Cardiac muscle cell (in vitro differentiated cells and primary cell): ENCODE measurements at regions not wholly inside any gene's neighbourhood (a gene's known extent, or its start where the extent isn't known, plus 50 kb on each side); places are given as distances from the start of the nearest gene placed in this dataset.

Experiments
- DNase-seq, 2 donors: peaks; one replicate each; pipeline versions ENCODE4 v3.0.0 to v3.0.0-alpha.2; 2010 to 2017; ENCODE audit warnings: low read depth in 1 of 2, low spot score in 1 of 2
- H3K27ac ChIP-seq: fragments of 200-600 bp; sonication (generic); 2 replicates; pipeline ENCODE4 v1.5.1; 2016
- H3K27me3 ChIP-seq: fragments of 200-600 bp; sonication (generic); 2 replicates; pipeline ENCODE4 v1.6.0; 2016; ENCODE audit warnings: control low read depth
- H3K36me3 ChIP-seq: fragments of 200-600 bp; sonication (generic); 2 replicates; pipeline ENCODE4 v1.5.1; 2016; ENCODE audit warnings: control low read depth
- H3K4me1 ChIP-seq: fragments of 200-600 bp; sonication (generic); 2 replicates; pipeline ENCODE4 v1.8.1; 2017; ENCODE audit warnings: low read depth, mild to moderate bottlenecking, mixed run types
- H3K4me3 ChIP-seq: fragments of 200-600 bp; sonication (generic); 2 replicates; pipeline ENCODE4 v1.5.1; 2016; ENCODE audit warnings: mild to moderate bottlenecking
- H3K9me3 ChIP-seq: fragments of 200-600 bp; sonication (generic); 2 replicates; pipeline ENCODE4 v1.5.1; 2017; ENCODE audit warnings: low read depth, mild to moderate bottlenecking, control low read depth
- CTCF ChIP-seq: IDR thresholded peaks from 2 replicates; pipeline ENCODE4 v1.5.1; 2012; ENCODE audit warnings: low read depth, mild to moderate bottlenecking, low read length

- peak; percentile 48 to 49 for DNase-seq
- TF ChIP-seq CTCF: no peak
- H3K27me3 ChIP-seq: no peaks in the 10 kb centered on the region
- H3K4me3 ChIP-seq: no peak overlapping the region
- no peaks in the 10 kb centered on the region for H3K36me3 ChIP-seq
- H3K4me1 ChIP-seq: peaks cover 3% of the 10 kb centered on the region
- H3K9me3 ChIP-seq: no peaks in the 10 kb centered on the region
- no peak overlapping the region for H3K27ac ChIP-seq
These were observed 269.8 kb downstream of the CDC5L start for GRCh38 chr6:44657206-44657819.

GRCh38 chr6:44658571-44658970 is 271.1 kb downstream of the CDC5L start:
- H3K36me3 ChIP-seq: no peaks in the 10 kb centered on the region
- H3K9me3 ChIP-seq: no peaks in the 10 kb centered on the region
- H3K27ac ChIP-seq: no peak overlapping the region
- DNase-seq: no peak
- H3K4me1 ChIP-seq: peaks cover 9% of the 10 kb centered on the region
- TF ChIP-seq CTCF: no peak
- H3K27me3 ChIP-seq: no peaks in the 10 kb centered on the region
- H3K4me3 ChIP-seq: no peak overlapping the region

GRCh38 chr6:44659726-44660125 is 272.2 kb downstream of the CDC5L start:
- peak in 1 of 2 donors; percentile 60 for DNase-seq
- Histone ChIP-seq H3K9me3 (no peaks in the 10 kb centered on the region), H3K27ac (no peak overlapping the region)

GRCh38 chr6:44660561-44661220 is 273.2 kb downstream of the CDC5L start:
- H3K27me3 ChIP-seq: no peaks in the 10 kb centered on the region
- TF ChIP-seq CTCF: no peak
- H3K27ac ChIP-seq: no peak overlapping the region
- no peaks in the 10 kb centered on the region for H3K36me3 ChIP-seq
- peaks cover 6% of the 10 kb centered on the region for H3K4me1 ChIP-seq
- DNase-seq: no peak
- no peak overlapping the region for H3K4me3 ChIP-seq
- H3K9me3 ChIP-seq: no peaks in the 10 kb centered on the region

More at GRCh38 chr6:44659726-44660125, 272.2 kb downstream of the CDC5L start:
- Histone ChIP-seq H3K4me3 (no peak overlapping the region), H3K4me1 (peaks cover 9% of the 10 kb centered on the region), H3K27me3 (no peaks in the 10 kb centered on the region), H3K36me3 (no peaks in the 10 kb centered on the region)
- no peak for TF ChIP-seq CTCF

- no peak for TF ChIP-seq CTCF
- DNase-seq: no peak
- Histone ChIP-seq H3K27me3 (no peaks in the 10 kb centered on the region), H3K4me1 (peaks cover 6% of the 10 kb centered on the region), H3K27ac (no peak overlapping the region), H3K36me3 (no peaks in the 10 kb centered on the region), H3K4me3 (no peak overlapping the region), H3K9me3 (no peaks in the 10 kb centered on the region)
These were observed 273.9 kb downstream of the CDC5L start for GRCh38 chr6:44661221-44662008.
